SK-N-SH treated with all-trans-retinoic acid at 6 μM for 48 hours (cell line): ENCODE measurements at regions not wholly inside any gene's neighbourhood (a gene's known extent, or its start where the extent isn't known, plus 50 kb on each side); places are given as distances from the start of the nearest gene placed in this dataset.

ENCODE experiments used
- ATAC-seq: fragments of 200-7000 bp; cut with Tn5 transposase; 3 replicates; pipeline ENCODE4 v1.9.1; 2020; ENCODE audit warnings: mild to moderate bottlenecking, moderate library complexity
- ARNTL ChIP-seq: fragments of 450-650 bp; formaldehyde crosslinking; IDR thresholded peaks from 2 replicates; pipeline ENCODE4 v1.5.0; 2020; ENCODE audit warnings: low read depth, mild to moderate bottlenecking, moderate library complexity, borderline replicate concordance
- BACH2 ChIP-seq: fragments of 250-450 bp; sonication (Bioruptor Pico); IDR thresholded peaks from 2 replicates; pipeline ENCODE4 v1.9.0; 2021; ENCODE audit warnings: mild to moderate bottlenecking, borderline replicate concordance
- CREB5 ChIP-seq: fragments of 250-450 bp; sonication (Bioruptor Pico); IDR thresholded peaks from 2 replicates; pipeline ENCODE4 v1.5.1; 2020; ENCODE audit warnings: low read depth, mild to moderate bottlenecking, moderate library complexity
- CSDC2 ChIP-seq: fragments of 250-450 bp; sonication (Bioruptor Pico); IDR thresholded peaks from 2 replicates; pipeline ENCODE4 v1.5.0; 2020; ENCODE audit warnings: mild to moderate bottlenecking, moderate library complexity
- CSRNP3 ChIP-seq: fragments of 250-450 bp; sonication (Bioruptor Pico); IDR thresholded peaks from 2 replicates; pipeline ENCODE4 v1.5.1; 2021; ENCODE audit warnings: mild to moderate bottlenecking, moderate library complexity
- ESRRG ChIP-seq: fragments of 250-450 bp; sonication (Bioruptor Pico); IDR thresholded peaks from 2 replicates; pipeline ENCODE4 v1.6.1; 2021; ENCODE audit warnings: mild to moderate bottlenecking
- GLIS3 ChIP-seq: fragments of 250-450 bp; sonication (Bioruptor Pico); IDR thresholded peaks from 2 replicates; pipeline ENCODE4 v1.5.0; 2020; ENCODE audit warnings: mild to moderate bottlenecking, moderate library complexity
- ISL1 ChIP-seq: fragments of 250-450 bp; sonication (Bioruptor Pico); IDR thresholded peaks from 2 replicates; pipeline ENCODE4 v2.1.2; 2022; ENCODE audit warnings: mild to moderate bottlenecking, moderate library complexity
- OSR1 ChIP-seq: fragments of 250-450 bp; sonication (Bioruptor Pico); IDR thresholded peaks from 2 replicates; pipeline ENCODE4 v1.8.0; 2022; ENCODE audit warnings: moderate library complexity, mild to moderate bottlenecking, inconsistent platforms
- PATZ1 ChIP-seq: fragments of 250-450 bp; sonication (Bioruptor Pico); IDR thresholded peaks from 2 replicates; pipeline ENCODE4 v1.8.0; 2020; ENCODE audit warnings: mild to moderate bottlenecking, moderate library complexity, borderline replicate concordance
- PPARA ChIP-seq: fragments of 250-450 bp; sonication (Bioruptor Pico); IDR thresholded peaks from 2 replicates; pipeline ENCODE4 v1.5.0; 2020; ENCODE audit warnings: mild to moderate bottlenecking, borderline replicate concordance
- RARB ChIP-seq: fragments of 250-450 bp; sonication (Bioruptor Pico); IDR thresholded peaks from 2 replicates; pipeline ENCODE4 v1.8.0; 2021; ENCODE audit warnings: mild to moderate bottlenecking, moderate library complexity
- SNAI2 ChIP-seq: fragments of 250-450 bp; sonication (Bioruptor Pico); IDR thresholded peaks from 2 replicates; pipeline ENCODE4 v1.5.0; 2020; ENCODE audit warnings: mild to moderate bottlenecking, moderate library complexity
- TCF4 ChIP-seq: fragments of 250-450 bp; sonication (Bioruptor Pico); IDR thresholded peaks from 2 replicates; pipeline ENCODE4 v1.8.0; 2021; ENCODE audit warnings: mild to moderate bottlenecking, moderate library complexity, borderline replicate concordance
- TOX ChIP-seq: fragments of 250-450 bp; sonication (Bioruptor Pico); IDR thresholded peaks from 2 replicates; pipeline ENCODE4 v1.8.0; 2021; ENCODE audit warnings: mild to moderate bottlenecking, moderate library complexity, borderline replicate concordance
- ZC3H10 ChIP-seq: fragments of 250-450 bp; sonication (Bioruptor Pico); IDR thresholded peaks from 2 replicates; pipeline ENCODE4 v1.5.1; 2021; ENCODE audit warnings: mild to moderate bottlenecking, moderate library complexity
- ZFP3 ChIP-seq: fragments of 250-450 bp; sonication (Bioruptor Pico); IDR thresholded peaks from 2 replicates; pipeline ENCODE4 v1.5.0; 2020; ENCODE audit warnings: mild to moderate bottlenecking, moderate library complexity
- ZFP30 ChIP-seq: fragments of 450-650 bp; formaldehyde crosslinking; IDR thresholded peaks from 2 replicates; pipeline ENCODE4 v1.5.0; 2022; ENCODE audit warnings: mild to moderate bottlenecking, moderate library complexity
- ZNF565 ChIP-seq: fragments of 450-650 bp; formaldehyde crosslinking; conservative IDR thresholded peaks from 2 replicates; pipeline ENCODE4 v1.5.0; 2020; ENCODE audit warnings: low read depth, mild to moderate bottlenecking, moderate library complexity
- ZNF70 ChIP-seq: fragments of 450-650 bp; formaldehyde crosslinking; IDR thresholded peaks from 2 replicates; pipeline ENCODE4 v1.5.0; 2020; ENCODE audit warnings: mild to moderate bottlenecking, moderate library complexity
- ZNF8 ChIP-seq: fragments of 450-650 bp; formaldehyde crosslinking; IDR thresholded peaks from 2 replicates; pipeline ENCODE4 v1.5.0; 2020; ENCODE audit warnings: mild to moderate bottlenecking, moderate library complexity
- TF ChIP-seq, protein P1 (sequence below): fragments of 250-450 bp; sonication (Bioruptor Pico); IDR thresholded peaks from 2 replicates; pipeline ENCODE4 v1.5.0; 2020; ENCODE audit warnings: mild to moderate bottlenecking, moderate library complexity
- TF ChIP-seq, protein P2 (sequence below): fragments of 250-450 bp; sonication (Bioruptor Pico); IDR thresholded peaks from 2 replicates; pipeline ENCODE4 v1.8.0; 2021; ENCODE audit warnings: low read depth, mild to moderate bottlenecking, moderate library complexity, borderline replicate concordance

GRCh38 chr6:103534814-103535213 is 1324.9 kb downstream of the HACE1 start:
- no peak for ATAC-seq
- TF ChIP-seq CSDC2 (CRISPR knock-in tag) (no peak), OSR1 (no peak), GLIS3 (CRISPR knock-in tag) (no peak), ZNF565 (CRISPR knock-in tag) (no peak), ZNF8 (CRISPR knock-in tag) (no peak), ISL1 (CRISPR knock-in tag) (no peak)

DNA sequence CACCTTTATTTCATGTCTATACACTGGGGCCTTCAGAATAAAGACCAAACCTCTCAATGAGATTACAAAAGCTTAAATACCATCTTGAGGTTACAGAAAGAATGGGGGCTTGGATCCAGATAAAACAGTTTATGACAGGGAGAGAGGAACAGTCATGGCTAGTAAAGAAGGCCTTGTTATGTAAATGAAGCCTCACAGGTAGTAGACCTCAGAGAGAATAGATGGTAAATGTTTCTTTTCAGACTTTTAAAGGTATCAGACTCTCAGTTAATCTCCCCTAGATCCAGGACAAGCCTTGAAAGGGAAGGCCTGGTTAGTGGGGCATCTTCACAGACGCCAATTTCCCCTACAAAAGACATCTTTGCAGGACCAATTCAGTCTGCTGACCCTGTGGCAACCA is 1325.6 kb downstream of the HACE1 start:
- ATAC-seq = no peak
- TF ChIP-seq TCF4 = no peak
- TF ChIP-seq ISL1 (CRISPR knock-in tag) = no peak
- no peak for TF ChIP-seq OSR1
- no peak for TF ChIP-seq GLIS3 (CRISPR knock-in tag)
- no peak for TF ChIP-seq RARB (CRISPR knock-in tag)
- TF ChIP-seq CREB5 = no peak
- TF ChIP-seq ARNTL (CRISPR knock-in tag) = no peak

DNA sequence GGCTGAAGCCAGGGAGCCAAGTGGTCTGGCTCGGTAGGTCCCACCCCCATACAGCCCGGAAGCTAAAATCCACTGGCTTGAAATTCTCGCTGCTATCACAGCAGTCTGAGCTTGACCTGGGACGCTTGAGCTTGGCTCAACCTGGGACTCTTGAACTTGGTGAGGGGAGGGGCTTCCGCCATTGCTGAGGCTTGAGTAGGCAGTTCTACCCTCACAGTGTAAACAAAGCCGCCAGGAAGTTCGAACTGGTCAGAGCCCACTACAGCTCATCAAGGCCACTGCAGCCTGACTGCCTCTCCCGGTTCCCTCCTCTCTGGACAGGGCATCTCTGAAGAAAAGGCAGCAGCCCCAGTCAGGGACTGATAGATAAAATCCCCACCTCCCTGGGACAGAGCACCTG is 1337.7 kb downstream of the HACE1 start:
- no peak for TF ChIP-seq ZNF565 (CRISPR knock-in tag)
- TF ChIP-seq, protein P1, sequence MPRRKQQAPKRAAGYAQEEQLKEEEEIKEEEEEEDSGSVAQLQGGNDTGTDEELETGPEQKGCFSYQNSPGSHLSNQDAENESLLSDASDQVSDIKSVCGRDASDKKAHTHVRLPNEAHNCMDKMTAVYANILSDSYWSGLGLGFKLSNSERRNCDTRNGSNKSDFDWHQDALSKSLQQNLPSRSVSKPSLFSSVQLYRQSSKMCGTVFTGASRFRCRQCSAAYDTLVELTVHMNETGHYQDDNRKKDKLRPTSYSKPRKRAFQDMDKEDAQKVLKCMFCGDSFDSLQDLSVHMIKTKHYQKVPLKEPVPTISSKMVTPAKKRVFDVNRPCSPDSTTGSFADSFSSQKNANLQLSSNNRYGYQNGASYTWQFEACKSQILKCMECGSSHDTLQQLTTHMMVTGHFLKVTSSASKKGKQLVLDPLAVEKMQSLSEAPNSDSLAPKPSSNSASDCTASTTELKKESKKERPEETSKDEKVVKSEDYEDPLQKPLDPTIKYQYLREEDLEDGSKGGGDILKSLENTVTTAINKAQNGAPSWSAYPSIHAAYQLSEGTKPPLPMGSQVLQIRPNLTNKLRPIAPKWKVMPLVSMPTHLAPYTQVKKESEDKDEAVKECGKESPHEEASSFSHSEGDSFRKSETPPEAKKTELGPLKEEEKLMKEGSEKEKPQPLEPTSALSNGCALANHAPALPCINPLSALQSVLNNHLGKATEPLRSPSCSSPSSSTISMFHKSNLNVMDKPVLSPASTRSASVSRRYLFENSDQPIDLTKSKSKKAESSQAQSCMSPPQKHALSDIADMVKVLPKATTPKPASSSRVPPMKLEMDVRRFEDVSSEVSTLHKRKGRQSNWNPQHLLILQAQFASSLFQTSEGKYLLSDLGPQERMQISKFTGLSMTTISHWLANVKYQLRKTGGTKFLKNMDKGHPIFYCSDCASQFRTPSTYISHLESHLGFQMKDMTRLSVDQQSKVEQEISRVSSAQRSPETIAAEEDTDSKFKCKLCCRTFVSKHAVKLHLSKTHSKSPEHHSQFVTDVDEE (CRISPR knock-in tag) = no peak
- TF ChIP-seq ESRRG (CRISPR knock-in tag) = no peak
- no peak for TF ChIP-seq ZNF8 (CRISPR knock-in tag)
- TF ChIP-seq ZFP30 = no peak
- TF ChIP-seq CSRNP3 = no peak
- no peak for TF ChIP-seq RARB (CRISPR knock-in tag)
- no peak for TF ChIP-seq ZFP3 (CRISPR knock-in tag)
- TF ChIP-seq ZC3H10 = no peak
- TF ChIP-seq CREB5 = no peak
- no peak for TF ChIP-seq ARNTL (CRISPR knock-in tag)
- TF ChIP-seq ZNF70 (CRISPR knock-in tag) = no peak
- no peak for TF ChIP-seq TCF4
- no peak for TF ChIP-seq SNAI2
- TF ChIP-seq, protein P2, sequence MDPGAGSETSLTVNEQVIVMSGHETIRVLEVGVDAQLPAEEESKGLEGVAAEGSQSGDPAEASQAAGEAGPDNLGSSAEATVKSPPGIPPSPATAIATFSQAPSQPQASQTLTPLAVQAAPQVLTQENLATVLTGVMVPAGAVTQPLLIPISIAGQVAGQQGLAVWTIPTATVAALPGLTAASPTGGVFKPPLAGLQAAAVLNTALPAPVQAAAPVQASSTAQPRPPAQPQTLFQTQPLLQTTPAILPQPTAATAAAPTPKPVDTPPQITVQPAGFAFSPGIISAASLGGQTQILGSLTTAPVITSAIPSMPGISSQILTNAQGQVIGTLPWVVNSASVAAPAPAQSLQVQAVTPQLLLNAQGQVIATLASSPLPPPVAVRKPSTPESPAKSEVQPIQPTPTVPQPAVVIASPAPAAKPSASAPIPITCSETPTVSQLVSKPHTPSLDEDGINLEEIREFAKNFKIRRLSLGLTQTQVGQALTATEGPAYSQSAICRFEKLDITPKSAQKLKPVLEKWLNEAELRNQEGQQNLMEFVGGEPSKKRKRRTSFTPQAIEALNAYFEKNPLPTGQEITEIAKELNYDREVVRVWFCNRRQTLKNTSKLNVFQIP = no peak
- TF ChIP-seq PATZ1 (CRISPR knock-in tag) = no peak
- no peak for TF ChIP-seq TOX (CRISPR knock-in tag)
- no peak for TF ChIP-seq ISL1 (CRISPR knock-in tag)
- TF ChIP-seq BACH2 (CRISPR knock-in tag) = no peak
- TF ChIP-seq PPARA (CRISPR knock-in tag) = no peak
- ATAC-seq = no peak
